ENCODE measurements at regions not wholly inside any gene's neighbourhood (a gene's known extent, or its start where the extent isn't known, plus 50 kb on each side); places are given as distances from the start of the nearest gene placed in this dataset.
"Not testable (repeated sequence)": the region's sequence is repeated elsewhere in the genome, so short reads cannot be mapped to it uniquely, and the experiment has no call there.

DNA sequence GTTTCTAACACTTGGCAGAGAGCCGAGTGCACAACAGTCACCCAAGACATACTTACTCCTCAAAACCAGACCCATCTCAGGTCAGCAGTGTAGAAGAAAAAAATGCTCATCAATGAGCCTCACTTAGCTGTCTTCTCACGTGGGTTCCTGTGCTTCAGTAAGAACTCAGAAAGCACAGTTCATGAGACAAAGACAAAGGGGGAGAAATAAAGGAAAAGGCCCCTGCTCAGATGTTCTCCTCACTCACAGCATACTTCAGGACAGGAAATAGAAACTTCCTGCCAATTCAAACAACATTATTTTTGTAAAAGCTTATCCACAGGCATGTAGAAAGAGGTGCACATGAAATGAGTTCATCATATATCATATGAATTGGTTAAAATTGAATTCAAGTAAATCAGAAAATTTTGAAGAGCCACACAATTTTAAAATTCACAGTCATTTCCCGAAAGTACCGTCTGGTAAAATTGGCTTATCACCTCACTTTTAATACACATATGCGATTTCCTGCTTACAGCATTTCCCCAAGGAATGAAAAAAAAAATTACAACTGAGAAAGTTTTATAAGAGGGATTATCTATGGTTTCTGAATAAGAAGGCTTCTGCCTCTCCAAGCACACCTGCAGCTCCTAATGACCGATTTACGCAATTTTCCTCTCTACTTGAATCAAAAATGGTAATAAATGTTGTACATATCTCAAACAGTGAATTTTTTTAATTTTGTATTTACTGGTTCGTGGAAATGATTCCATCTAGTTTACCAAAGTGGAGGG, 328.3 kb downstream of the TMEM167A start:
- DNase-seq = no peak

DNA sequence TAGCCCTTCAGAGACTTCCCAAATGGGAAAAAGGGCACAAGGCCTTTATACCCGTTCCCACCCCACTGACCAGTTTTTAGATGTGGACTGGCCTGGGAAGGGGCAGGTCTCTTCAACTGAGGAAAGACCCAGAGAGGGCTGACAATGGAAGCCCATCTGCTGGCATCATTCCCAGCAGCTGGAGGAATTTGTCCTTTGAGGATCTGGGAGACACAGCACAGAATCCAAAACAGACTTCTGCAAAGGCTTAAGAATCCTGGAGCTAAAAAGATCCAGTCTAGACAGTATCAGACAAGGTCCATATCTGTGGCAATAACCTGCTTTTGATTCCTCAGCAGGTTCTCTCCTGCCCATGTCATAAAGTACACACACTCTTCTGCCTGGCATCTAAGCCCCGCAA, 329.2 kb downstream of the TMEM167A start:
- DNase-seq = no peak

DNA sequence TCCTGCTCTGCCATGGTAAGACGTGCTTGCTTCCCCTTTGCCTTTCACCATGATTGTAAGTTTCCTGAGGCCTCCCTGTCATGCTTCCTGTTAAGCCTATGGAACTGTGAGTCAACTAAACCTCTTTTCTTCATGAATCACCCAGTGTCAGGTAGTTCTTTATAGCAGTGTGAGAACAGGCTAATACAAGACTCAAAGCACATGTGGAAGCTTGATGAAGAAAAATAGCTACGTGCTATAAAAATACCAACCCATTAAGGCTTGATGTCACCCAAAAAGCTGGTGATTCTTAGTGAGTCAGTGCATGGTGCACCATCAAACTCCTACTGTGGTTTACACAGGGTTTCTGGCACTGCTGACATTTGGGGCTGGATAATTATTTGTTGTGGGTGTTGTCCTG, 332.2 kb downstream of the TMEM167A start:
- no peak for DNase-seq

DNA sequence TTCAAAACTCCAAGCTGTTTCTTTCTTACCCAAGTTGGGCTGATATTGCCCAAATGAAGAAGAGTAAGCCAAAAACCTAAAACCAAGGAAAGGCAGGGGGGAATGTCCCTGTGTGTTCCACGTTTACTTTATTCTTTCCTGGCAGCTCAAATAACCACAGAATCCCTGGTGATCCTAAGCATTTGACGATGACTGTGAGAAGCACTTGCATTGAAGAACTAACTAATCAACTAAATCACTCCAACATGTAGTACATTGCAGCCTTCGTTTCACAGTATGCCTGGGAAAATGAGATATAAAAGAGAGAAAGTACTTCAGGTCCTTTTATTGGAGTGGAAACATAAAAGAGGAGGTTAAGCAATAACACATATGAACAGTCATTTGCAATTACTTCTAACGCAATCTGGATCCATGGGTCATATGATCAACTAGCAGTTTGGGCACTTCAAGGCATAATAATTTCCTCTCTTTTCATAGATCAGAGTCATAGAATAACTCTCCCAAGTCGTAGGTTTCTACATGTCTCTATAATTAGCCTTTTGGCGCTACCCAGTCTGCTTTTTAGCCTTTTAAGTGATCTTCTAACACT, 338.4 kb downstream of the TMEM167A start:
- no peak for DNase-seq

DNA sequence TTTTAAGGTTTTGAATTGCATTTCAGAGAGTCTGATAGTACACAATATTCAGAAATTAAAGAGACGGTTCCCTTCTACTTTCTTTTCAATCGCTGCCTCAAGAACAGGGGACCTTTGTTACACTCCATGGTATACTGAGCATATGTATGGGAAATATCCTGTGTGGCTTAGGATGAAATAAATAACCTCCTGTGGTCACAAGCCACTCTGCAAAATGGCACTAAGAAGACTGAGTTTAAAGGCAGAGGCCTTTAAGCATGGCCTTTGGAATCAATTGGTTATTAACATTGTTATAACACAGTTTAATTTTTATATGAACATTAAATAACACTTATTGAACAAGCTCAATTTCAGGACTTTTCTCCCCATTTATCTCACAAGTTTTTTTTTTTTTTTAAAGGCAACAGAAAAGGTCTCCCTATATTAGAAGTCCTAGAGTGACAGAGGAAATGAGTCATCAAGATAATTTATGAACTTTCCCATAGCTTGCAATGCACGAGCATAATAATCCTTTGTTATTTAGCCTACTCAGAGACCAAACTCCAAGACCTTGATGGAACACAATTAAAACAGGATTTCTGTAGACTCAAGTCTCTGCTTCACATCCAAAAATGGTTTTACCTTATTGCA, 341.9 kb downstream of the TMEM167A start:
- DNase-seq = no peak

DNA sequence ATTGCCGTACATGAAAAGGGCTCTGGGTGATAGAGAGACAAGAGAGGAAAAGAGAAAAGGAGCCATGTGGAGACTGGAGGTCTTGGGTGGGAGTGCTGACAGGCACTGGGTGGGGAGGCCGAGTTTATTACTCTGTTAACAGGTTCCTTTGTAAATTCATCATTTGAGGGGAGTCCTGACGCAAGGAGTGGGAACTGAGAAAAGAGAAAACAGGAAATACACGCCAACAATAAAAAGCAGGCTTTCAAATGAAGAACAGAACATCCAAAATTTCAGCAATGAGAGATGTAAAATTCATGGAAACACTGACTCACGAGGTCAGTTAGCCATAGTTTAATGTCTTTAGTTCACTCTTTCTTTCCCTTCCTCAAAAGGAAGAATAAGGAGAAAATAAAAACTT, 342.8 kb downstream of the TMEM167A start:
- no peak for DNase-seq

DNA sequence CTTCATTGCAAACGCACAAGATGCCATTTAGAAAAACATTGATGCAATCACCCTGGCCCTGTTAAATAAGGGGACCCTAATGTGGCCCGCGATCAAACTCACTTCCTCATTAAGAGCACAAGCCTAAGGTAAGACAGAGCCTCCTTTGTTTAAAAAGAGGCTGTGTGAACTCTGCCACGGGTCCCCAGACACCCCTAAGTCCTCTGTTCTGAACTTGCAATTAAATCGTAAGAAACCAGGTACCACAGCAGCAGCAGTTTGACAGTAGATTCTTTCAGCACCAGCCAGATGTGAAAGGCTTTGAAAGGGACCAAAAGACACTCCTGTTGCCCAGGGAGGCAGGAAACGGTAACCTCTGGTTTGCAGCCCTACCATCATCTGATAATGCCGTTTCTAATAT, 346.3 kb downstream of the TMEM167A start:
- no peak for DNase-seq

DNA sequence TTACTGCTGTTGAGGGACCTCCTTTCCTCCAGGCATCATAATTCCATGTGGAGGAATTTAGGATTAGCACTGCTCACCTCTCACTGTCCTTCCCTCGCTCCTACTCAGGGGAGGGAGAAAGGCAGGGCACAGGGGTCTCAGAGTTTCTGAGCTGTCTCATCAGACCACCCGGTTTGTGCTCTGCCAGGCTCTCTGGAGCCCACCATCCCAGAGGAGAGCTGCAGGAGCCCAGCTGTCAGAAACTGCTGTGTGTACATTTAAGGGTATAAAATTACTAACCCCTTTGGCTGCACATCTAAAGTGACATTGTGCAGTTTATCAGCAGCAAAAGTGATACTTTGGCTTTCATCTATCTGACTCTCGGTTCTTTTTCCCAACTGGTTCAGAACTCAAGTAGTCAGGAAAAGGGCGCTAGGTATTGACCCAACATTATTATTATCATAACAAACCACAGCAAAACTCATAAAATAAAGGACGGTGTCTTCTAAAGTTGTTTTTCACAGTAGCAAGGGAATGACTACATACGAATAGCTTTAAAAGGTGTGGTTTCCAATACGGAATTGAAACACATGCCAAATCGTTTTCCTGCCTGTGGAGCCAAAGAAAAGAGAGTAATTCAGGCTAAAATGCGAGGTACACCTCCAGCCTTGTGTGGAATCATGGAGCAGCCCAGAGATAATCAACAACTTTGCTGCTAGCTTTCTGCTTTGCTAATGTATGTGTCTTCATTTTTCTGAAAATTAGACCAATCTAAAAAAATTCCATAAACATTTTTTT, 348.1 kb downstream of the TMEM167A start:
- no peak for DNase-seq

DNA sequence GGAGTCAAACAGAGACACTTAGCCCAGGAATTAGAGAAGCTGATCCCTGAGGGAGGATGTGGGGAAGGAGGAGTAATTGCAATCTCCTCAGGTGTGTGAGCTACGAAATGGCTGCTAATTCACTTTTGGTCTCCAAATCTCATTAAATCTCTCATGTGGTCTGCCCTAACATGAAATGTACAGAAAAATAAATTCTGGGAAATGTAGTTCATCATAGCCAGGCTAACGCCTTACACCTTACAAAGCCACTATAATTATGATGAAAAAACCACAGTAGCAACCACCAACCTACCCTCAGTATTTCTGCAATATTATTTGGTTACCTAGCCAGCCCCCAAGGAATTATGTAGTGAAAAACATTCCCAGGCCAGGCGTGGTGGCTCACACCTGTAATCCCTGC, 354.0 kb downstream of the TMEM167A start:
- no peak for DNase-seq

DNA sequence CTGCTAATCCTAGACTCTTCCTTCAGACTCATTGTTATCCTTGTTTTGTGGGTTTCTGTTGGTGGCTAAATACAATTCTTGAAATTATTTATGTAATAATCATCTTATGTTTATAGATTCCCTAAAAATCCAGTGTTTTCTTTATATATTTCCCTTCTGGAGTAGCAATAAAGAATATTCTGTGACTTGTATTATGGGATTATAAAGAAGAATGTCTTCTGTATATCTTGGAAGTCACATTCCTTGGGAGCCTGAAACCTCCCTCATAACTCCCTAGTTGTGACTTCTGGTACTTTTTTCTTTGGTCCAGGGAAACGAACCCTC, 356.1 kb downstream of the TMEM167A start:
- no peak for DNase-seq

DNA sequence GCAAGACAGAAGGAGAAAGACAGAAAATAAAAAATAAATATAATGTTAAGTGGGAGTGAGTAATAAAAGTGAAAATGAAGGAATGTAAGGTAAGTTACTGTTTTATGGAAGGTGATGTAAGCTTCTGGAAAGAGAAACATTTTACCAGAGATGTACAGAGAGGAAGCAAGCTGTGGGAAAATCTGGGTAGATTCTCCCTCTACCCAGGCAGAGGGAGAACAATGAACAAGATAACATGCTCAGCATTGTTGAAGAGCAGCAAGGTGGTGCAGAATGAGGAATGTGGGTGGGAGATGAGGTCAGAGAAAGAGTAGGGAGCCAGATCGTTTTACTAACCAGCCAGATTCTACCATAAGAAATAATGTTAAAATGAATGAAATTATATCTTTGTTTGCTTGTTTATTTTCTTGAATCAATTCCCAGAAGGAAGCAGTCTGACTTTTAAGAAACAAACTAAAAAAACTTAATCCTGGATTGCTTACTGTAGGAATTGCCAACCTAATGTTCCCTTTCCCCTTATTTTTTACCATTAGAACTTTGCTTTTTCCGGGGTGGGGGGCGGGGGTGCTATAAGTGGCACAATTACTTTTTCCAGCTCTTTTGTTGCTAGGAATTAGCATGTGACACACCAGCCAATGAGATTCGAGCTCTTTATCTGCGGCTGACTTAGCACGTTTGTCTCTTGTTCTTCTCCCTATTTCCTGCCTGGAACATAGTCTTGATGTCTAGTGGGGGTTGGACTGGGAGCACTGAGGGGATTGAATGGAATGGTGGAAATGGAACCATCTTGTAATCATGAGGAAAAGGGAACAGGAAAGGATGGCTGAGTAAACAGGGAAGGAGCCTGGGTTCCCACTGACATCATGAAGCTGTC, 356.7 kb downstream of the TMEM167A start:
- no peak for DNase-seq

DNA sequence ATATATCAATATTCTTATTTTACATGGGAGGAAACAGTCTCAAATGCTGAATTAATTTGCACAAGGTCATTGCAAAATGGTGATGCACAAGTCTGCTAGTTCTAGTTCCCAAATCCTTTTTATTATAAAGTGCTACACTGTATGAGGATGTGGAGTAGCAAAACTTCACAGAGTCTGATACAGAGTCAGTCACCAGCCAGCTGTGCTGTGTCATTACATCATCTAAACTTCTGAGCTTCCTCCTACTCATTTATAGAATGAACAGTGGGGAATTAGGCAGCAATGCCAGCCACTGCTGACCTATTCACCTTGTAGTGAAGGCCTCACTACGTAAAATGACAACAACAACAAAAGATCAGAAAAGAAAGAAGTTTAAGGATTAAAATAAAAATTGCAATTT, 357.8 kb downstream of the TMEM167A start:
- no peak for DNase-seq

DNA sequence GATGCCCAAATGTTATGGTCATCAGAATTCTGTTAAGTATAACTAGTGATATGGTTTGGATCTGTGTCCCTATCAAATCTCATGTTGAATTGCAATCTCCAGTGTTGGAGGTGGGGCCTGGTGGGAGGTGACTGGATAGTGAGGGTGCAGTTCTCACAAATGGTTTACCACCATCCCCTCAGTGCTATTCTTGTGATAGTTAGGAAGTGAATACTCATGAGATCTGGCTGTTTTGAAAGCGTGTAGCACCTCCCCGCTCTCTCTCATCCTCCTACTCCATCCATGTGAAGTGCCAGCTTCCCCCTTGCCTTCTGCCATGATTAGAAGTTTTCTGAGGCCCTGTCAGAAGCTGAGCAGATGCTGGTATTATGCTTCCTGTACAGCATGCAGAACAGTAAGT, 359.5 kb downstream of the TMEM167A start:
- no peak for DNase-seq

DNA sequence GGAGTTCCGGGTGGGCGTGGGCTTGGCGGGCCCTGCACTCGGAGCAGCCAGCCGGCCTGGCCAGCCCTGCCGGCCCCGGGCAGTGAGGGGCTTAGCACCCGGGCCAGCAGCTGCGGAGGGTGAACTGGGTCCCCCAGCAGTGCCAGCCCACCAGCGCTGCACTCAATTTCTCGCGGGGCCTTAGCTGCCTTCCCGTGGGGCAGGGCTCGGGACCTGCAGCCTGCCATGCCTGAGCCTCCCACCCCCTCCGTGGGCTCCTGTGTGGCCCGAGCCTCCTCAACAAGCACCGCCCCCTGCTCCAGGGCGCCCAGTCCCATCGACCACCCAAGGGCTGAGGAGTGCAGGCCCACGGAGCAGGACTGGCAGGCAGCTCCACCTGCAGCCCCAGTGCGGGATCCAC, 362.5 kb downstream of the TMEM167A start:
- DNase-seq = not testable (repeated sequence)

DNA sequence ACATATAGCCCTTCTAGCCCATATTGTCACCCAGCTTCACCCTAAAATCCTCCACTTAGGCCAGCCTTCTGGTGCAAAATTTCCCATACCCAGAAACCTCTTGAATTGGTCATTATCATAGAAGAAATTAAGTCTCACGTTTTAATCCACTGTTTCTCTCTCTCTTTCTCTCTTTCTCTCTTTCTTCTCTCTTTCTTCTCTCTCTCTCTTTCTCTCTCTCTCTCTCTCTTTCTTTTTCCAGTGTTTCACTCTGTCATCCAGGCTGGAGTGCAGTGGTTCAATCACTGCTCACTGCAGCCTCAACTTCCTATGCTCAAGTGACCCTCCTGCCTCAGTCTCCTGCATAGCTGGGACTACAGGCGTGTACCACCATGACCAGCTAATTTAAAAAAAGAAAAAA, 363.4 kb downstream of the TMEM167A start:
- no peak for DNase-seq

DNA sequence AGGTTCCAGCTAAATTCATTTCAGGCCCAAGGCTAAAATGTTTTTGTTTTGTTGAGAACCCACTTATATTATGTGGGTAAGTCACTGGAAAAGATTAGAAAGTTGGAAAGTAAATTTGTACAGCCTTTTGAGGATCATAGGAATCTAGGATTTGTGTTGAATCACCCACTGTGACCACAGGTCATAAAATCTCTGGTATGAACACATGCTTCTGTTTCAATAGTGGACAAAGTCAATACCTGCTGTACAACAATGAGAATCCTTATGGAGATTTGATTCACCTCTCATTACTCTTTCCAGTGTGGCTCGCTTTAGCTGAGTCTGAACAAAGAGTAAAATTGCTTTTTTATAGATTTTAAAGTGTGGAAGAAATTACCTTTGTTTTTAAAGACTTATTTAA, 369.5 kb downstream of the TMEM167A start:
- DNase-seq = no peak

DNA sequence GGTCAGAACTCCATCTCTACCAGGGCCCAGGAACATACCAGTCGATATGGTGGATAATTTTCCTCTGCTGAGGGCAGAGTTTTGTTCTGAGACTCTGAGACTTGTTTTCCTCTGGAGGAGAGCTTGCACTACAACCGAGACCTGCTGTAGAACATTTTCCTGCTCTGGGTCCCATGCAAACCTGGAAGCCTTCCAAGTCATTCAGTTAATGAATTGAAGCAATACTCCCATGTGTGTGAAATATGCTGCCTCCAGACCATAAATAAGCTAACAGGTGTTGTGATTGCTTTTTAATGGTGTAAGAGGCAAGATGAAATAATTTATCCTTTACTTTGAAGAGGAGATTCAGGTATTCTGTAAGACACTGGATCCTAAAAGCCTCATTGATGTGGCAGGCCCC, 372.8 kb downstream of the TMEM167A start:
- DNase-seq = no peak

DNA sequence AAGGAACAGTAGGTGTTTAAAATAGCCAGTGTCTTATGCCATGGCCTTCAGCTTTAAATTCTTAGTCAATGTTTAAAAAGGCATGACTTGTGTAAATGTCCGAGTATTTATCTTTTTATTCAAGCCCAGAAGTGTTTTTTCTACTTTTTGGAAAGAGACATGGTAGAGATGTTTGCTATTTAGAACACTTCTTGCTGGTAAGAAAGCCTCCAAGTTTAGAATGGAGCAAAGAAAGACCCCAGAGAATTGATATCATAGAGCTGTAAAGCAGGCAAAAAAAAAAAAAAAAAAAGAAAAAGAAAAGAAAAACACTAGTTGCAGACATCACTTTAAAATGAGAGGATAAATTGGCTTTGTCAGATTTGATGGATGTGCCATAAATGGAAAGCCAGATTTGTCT, 375.1 kb downstream of the TMEM167A start:
- no peak for DNase-seq

DNA sequence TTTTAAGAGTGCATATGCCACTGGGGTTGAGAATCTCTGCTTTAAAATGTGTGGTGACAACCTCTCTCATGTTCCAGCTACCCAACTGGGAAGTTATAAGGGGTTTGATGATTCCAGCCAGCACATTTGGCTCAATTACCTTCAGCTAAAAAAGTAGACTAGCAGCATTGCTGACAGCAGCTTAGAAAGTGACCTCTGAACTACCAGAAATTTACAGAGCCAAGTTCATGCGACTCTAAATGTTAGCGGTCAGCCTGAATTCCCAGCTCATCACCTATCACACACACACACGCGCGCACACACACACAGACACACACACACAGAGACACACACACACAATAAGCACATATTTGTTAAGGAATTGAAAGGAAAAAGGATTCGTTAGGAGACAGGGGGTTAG, 377.5 kb downstream of the TMEM167A start:
- no peak for DNase-seq

DNA sequence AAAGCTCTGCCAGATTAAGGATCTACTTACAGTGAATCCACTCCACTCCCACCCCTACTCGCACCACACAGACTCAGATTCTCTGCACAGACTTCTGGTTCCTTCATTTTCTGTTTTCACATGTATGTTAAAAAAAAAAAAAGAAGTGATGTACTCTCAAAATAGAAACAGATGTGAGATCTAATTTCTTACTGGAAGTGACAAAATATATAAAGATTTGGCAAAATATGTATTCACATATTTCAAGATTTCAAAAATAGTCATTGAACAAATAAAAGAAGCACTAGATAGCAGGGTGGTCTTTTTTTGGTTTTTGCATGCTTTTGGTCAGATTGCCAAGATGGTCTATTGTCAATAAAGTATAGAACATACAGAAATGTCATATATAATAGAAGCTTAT, 379.2 kb downstream of the TMEM167A start:
- no peak for DNase-seq

DNA sequence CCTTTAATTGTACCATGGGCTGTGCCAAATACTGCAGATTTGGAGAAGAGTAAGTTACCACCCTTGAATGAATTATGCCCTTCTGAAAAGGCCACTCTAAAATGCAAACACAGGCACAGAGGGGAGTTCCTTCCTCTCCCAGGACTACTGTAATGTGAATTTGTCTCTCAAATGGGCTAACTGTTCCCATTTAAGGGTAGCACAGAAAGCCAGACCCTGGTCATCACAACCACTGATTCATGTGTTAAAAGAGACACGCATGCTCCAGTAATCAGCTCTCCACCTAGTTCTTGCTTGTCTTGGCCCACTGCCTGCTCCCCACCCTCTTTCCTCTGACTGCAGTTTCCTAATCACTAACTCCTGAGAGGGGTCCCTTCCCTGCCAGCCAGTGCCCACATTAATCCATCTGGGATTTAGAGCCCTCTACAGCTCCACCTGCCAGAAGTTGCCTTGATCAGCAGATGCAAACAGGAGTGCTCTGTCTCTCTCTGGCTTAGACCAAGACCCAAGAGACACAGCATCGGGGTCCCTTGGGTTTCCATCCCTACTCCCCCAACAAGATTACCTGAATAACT, 382.4 kb downstream of the TMEM167A start:
- no peak for DNase-seq

DNA sequence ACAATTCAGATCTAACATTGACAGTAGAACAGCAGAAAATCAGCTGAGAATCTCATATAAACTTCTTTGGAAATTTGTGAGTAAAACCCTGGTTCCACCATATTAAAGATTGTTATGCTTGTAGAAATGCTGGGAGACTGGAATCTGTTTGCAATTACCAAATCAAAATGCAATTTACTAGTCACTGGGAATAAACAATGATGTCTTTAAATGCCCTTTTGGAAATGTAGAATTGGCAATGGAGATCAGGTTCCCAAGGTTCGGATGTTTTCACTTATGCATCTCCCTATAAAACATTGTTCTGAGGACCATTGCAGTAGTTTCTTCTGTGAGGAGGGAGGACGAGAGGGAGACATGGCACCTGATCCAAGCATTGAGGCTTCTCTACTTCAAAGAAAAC, 384.4 kb downstream of the TMEM167A start:
- no peak for DNase-seq

DNA sequence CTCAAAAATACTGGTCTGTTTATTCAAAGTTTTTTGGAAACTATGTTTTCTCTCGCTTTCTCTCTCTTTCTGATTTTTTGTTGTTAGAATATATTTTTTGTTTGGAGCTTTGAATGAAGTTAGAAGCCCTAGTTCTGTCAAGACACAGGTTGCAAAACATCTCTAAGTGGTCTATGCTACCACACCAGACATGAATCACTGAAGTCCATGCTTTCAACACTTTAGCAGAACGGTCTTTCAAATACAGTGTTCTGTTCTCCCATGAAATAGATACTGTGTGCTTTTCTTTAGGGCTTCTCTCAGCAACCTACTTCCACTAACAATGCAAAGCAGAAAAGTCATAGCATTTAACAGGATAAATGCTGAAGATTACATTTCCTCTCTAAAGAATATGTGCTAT, 392.5 kb downstream of the TMEM167A start:
- DNase-seq = no peak

Measured in stimulated activated CD4-positive, alpha-beta T cell treated with anti-CD3 and anti-CD28 coated beads, Interleukin-12 subunit alpha, Interleukin-12 subunit beta, amount 100 ng/mL, for 4 hours (primary cell).